ENCODE measurements at regions not wholly inside any gene's neighbourhood (a gene's known extent, or its start where the extent isn't known, plus 50 kb on each side); places are given as distances from the start of the nearest gene placed in this dataset.

GRCh38 chr11:128389461-128389976 lies 197.8 kb downstream of the ETS1 start:
- H3K4me3 ChIP-seq (ENCODE audit: low read depth, low read length), result no peak overlapping the region
- no peak for TF ChIP-seq CTCF (IDR thresholded peaks at IDR 0.05; ENCODE audit: insufficient read depth, low read depth, low read length)
- no peak for DNase-seq (ENCODE audit: low read depth)

GRCh38 chr11:128388206-128388815 lies 199.0 kb downstream of the ETS1 start:
- no peak overlapping the region for H3K4me3 ChIP-seq (ENCODE audit: low read depth, low read length)
- DNase-seq (ENCODE audit: low read depth), result no peak
- no peak for TF ChIP-seq CTCF (IDR thresholded peaks at IDR 0.05; ENCODE audit: insufficient read depth, low read depth, low read length)

- no peak overlapping the region for H3K4me3 ChIP-seq (ENCODE audit: low read depth, low read length)
- TF ChIP-seq CTCF (IDR thresholded peaks at IDR 0.05; ENCODE audit: insufficient read depth, low read depth, low read length), result no peak
- DNase-seq (ENCODE audit: low read depth), result no peak
These were observed 207.5 kb downstream of the ETS1 start for GRCh38 chr11:128379587-128380580.

GRCh38 chr11:128375961-128376360 lies 211.4 kb downstream of the ETS1 start:
- H3K4me3 ChIP-seq (ENCODE audit: low read depth, low read length), result no peak overlapping the region
- DNase-seq (ENCODE audit: low read depth), result no peak
- TF ChIP-seq CTCF (IDR thresholded peaks at IDR 0.05; ENCODE audit: insufficient read depth, low read depth, low read length), result no peak

- TF ChIP-seq CTCF (IDR thresholded peaks at IDR 0.05; ENCODE audit: insufficient read depth, low read depth, low read length), result no peak
- no peak overlapping the region for H3K4me3 ChIP-seq (ENCODE audit: low read depth, low read length)
- DNase-seq (ENCODE audit: low read depth), result no peak
These were observed 213.3 kb downstream of the ETS1 start for GRCh38 chr11:128374026-128374425.

- no peak overlapping the region for H3K4me3 ChIP-seq (ENCODE audit: low read depth, low read length)
- DNase-seq (ENCODE audit: low read depth), result no peak
- no peak for TF ChIP-seq CTCF (IDR thresholded peaks at IDR 0.05; ENCODE audit: insufficient read depth, low read depth, low read length)
These were observed 214.4 kb downstream of the ETS1 start for GRCh38 chr11:128372977-128373376.

All from fibroblast of villous mesenchyme (primary cell).